Activated CD8-positive, alpha-beta T cell treated with anti-CD3 and anti-CD28 coated beads for 36 hours (primary cell): ENCODE measurements at regions not wholly inside any gene's neighbourhood (a gene's known extent, or its start where the extent isn't known, plus 50 kb on each side); places are given as distances from the start of the nearest gene placed in this dataset.

Experiments
- ATAC-seq: fragments of 200-7000 bp; cut with Tn5 transposase; one replicate; pipeline ENCODE4 v1.10.0; 2021; ENCODE audit warnings: mild to moderate bottlenecking, moderate library complexity
- CTCF ChIA-PET: fragments of 350-600 bp; sonication (Branson Sonifier 250); formaldehyde crosslinking; loops from one replicate; lab custom pipeline; 2021; ENCODE audit warnings: antibody characterized with exemption; lab: Charles Lee
- POLR2A ChIA-PET: fragments of 350-600 bp; sonication (Branson Sonifier 250); formaldehyde crosslinking; loops from one replicate; lab custom pipeline; 2021; ENCODE audit warnings: antibody characterized with exemption; lab: Charles Lee
- DNase-seq: peaks from one replicate; pipeline ENCODE4 v3.0.0-alpha.2; 2020
- H3K27ac Mint-ChIP-seq: one replicate; pipeline ENCODE4 v1.8.0; 2021; ENCODE audit warnings: mild to moderate bottlenecking, mixed read lengths
- H3K27me3 Mint-ChIP-seq: one replicate; pipeline ENCODE4 v1.8.0; 2021; ENCODE audit warnings: mixed read lengths
- H3K36me3 Mint-ChIP-seq: one replicate; pipeline ENCODE4 v1.8.0; 2021; ENCODE audit warnings: low read depth, mixed read lengths
- H3K4me1 Mint-ChIP-seq: one replicate; pipeline ENCODE4 v1.8.0; 2021; ENCODE audit warnings: low read depth, mixed read lengths
- H3K4me3 Mint-ChIP-seq: one replicate; pipeline ENCODE4 v1.8.0; 2021; ENCODE audit warnings: mild to moderate bottlenecking, moderate library complexity, mixed read lengths
- H3K9me3 Mint-ChIP-seq: one replicate; pipeline ENCODE4 v1.8.0; 2021; ENCODE audit warnings: mixed read lengths
- CTCF ChIP-seq: fragments of 200-600 bp; IDR thresholded peaks from one replicate; pipeline ENCODE4 v1.8.0; 2022; ENCODE audit warnings: antibody characterized with exemption, mild to moderate bottlenecking
- intact Hi-C: fragments of 100-400 bp; cut with micrococcal nuclease; formaldehyde crosslinking; loops from one replicate; pipeline ENCODE4 v1.10.0; 2022

DNA sequence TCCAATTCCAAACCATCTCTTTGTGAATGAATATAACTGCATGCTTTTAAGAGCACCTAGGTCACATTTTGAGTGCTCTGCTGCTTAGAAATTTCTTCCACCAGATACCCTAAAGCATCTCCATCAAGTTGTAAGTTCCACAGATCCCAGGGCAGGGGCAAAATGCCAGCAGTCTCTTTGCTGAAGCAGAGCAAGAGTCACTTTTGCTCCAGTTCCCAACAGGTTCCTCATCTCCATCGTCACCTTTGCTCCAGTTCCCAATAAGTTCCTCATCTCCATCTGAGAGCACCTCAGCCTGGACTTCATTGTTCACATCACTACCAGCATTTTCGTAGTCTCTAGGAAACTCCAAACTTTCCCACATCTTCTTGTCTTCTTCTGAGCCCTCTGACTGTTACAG is 116.7 kb upstream of the ALKAL2 start:
- DNase-seq (no peak), ATAC-seq (no peak)
- Mint-ChIP-seq H3K4me3 (no peak overlapping the region), H3K27me3 (no peaks in the 10 kb centered on the region), H3K27ac (no peak overlapping the region), H3K9me3 (peaks cover 12% of the 10 kb centered on the region), H3K4me1 (no peaks in the 10 kb centered on the region), H3K36me3 (no peaks in the 10 kb centered on the region)
- ChIA-PET POLR2A (no interaction called here), CTCF (no interaction called here)
- intact Hi-C loops = no loop called here
- no peak for TF ChIP-seq CTCF

DNA sequence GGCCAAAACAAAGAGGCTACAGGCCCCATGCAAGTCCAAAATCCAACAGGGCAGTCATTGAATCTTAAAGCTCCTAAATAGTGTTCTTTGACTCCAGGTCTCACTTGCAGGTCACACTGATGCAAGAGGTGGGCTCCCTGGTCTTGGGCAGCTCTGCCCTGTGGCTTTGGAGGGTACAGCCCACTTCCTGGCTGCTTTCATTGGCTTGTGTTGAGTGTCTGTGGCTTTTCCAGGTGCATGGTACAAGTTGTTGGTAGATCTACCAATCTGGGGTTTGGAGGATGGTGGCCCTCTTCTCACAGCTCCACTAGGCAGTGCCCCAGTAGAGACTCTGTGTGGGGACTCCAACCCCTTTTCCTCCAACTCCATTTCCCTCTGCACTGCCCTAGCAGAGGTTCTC is 115.8 kb upstream of the ALKAL2 start:
- Mint-ChIP-seq H3K36me3 (no peaks in the 10 kb centered on the region), H3K27ac (no peak overlapping the region), H3K27me3 (no peaks in the 10 kb centered on the region), H3K4me1 (no peaks in the 10 kb centered on the region), H3K9me3 (peaks cover 12% of the 10 kb centered on the region), H3K4me3 (no peak overlapping the region)
- ATAC-seq = no peak
- DNase-seq = no peak
- ChIA-PET POLR2A (interaction anchor here (0.6 kb wide), 1 partner anchor 250 kb away, joined by 4 read pairs; no protein-coding TSS in a partner anchor), CTCF (interaction anchor here (1.3 kb wide), 1 partner anchor 27 kb away, joined by 3 read pairs; no protein-coding TSS in a partner anchor)
- intact Hi-C loops = no loop called here
- TF ChIP-seq CTCF = no peak

DNA sequence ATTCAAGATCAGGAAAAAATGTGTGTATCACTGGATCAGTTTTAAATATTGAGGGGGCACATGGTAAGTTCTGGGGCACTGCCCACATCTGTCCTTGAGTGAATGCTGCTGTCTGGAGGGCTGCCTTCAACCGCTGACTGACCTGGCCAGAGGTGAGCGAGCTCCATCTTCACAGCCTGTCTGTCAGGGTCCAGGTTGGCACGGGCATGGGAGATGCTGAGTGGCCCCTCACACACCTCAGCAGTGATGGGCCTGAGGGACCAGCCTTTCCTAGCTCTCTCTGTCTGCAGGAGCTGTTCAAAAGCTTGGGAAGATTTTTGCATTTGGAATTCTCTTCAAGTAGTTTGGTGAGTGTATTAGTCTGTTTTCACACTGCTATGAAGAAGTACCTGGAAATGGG is 114.8 kb upstream of the ALKAL2 start:
- intact Hi-C loops = no loop called here
- Mint-ChIP-seq H3K9me3 (peaks cover 12% of the 10 kb centered on the region), H3K27me3 (no peaks in the 10 kb centered on the region), H3K4me1 (no peaks in the 10 kb centered on the region), H3K27ac (no peak overlapping the region), H3K36me3 (no peaks in the 10 kb centered on the region), H3K4me3 (no peak overlapping the region)
- no peak for DNase-seq
- ChIA-PET POLR2A (interaction anchor here (0.6 kb wide), 1 partner anchor 249 kb away, joined by 4 read pairs; no protein-coding TSS in a partner anchor), CTCF (interaction anchor here (1.3 kb wide), 1 partner anchor 26 kb away, joined by 3 read pairs; no protein-coding TSS in a partner anchor)
- no peak for ATAC-seq
- TF ChIP-seq CTCF = no peak

GRCh38 chr2:402206-402605 is 114.3 kb upstream of the ALKAL2 start:
- Mint-ChIP-seq H3K4me1 (no peaks in the 10 kb centered on the region), H3K27ac (no peak overlapping the region), H3K9me3 (peaks cover 12% of the 10 kb centered on the region), H3K27me3 (no peaks in the 10 kb centered on the region), H3K36me3 (no peaks in the 10 kb centered on the region), H3K4me3 (no peak overlapping the region)
- TF ChIP-seq CTCF = no peak
- ATAC-seq = no peak
- ChIA-PET POLR2A (no interaction called here), CTCF (no interaction called here)
- intact Hi-C loops = no loop called here
- DNase-seq = no peak

DNA sequence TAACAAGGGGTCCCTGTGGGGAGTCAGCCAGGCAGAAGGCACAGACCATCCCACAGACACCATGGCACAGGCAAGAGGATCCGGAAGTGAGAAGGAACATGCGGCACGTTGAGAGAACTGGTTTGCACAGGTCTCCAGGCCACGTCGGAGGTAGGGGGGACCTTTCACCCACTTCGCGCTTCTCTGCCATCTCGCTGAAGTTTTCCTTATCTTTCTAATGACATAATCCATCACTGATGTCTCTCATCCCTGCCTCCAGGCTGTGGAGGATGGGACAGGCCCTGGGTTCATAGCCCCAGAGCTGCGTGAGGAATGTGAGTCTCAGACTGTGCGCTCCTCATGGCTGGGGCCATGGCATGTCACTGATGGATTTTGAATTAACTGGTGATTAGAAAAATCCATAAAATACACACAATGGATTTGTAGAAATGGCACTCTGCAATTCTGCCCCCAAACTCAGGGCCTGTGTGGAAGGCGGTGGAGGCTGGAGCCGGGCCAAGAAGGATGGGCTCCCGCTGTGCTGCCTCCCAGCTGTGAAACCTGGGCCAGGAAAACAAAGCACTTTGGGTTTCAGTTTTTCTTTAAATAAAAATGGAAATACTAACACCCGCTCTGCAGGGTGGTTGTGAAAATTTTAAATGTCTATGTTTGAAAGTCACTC is 113.3 kb upstream of the ALKAL2 start:
- no peak for TF ChIP-seq CTCF
- Mint-ChIP-seq H3K36me3 (no peaks in the 10 kb centered on the region), H3K9me3 (peaks cover 12% of the 10 kb centered on the region), H3K4me3 (no peak overlapping the region), H3K27me3 (no peaks in the 10 kb centered on the region), H3K4me1 (no peaks in the 10 kb centered on the region), H3K27ac (no peak overlapping the region)
- intact Hi-C loops = no loop called here
- no peak for ATAC-seq
- CTCF ChIA-PET = no interaction called here
- POLR2A ChIA-PET = no interaction called here
- DNase-seq = no peak
